Chondrocyte (in vitro differentiated cells): ENCODE measurements at regions not wholly inside any gene's neighbourhood (a gene's known extent, or its start where the extent isn't known, plus 50 kb on each side); places are given as distances from the start of the nearest gene placed in this dataset.

Source experiments
- DNase-seq: peaks from one replicate; pipeline ENCODE4 v3.0.0; 2021; ENCODE audit warnings: mixed read lengths, low spot score
- H3K27ac Mint-ChIP-seq: one replicate; pipeline ENCODE4 v1.8.0; 2021; ENCODE audit warnings: mild to moderate bottlenecking, moderate library complexity, mixed read lengths; ENCODE audit not compliant: unreplicated experiment
- H3K27me3 Mint-ChIP-seq: 2 replicates; pipeline ENCODE4 v1.8.0; 2021; ENCODE audit warnings: low read depth, mixed read lengths
- H3K36me3 Mint-ChIP-seq: 2 replicates; pipeline ENCODE4 v1.8.0; 2021; ENCODE audit warnings: low read depth, mixed read lengths
- H3K4me1 Mint-ChIP-seq: 2 replicates; pipeline ENCODE4 v1.8.0; 2021; ENCODE audit warnings: low read depth, mild to moderate bottlenecking, mixed read lengths
- H3K4me3 Mint-ChIP-seq: one replicate; pipeline ENCODE4 v1.8.0; 2021; ENCODE audit warnings: mild to moderate bottlenecking, moderate library complexity, mixed read lengths; ENCODE audit not compliant: unreplicated experiment
- H3K9me3 Mint-ChIP-seq: 2 replicates; pipeline ENCODE4 v1.8.0; 2021; ENCODE audit warnings: low read depth, mixed read lengths
- TF ChIP-seq, protein P1 (sequence below): fragments of 200-600 bp; sonication (generic); IDR thresholded peaks from 2 replicates; pipeline ENCODE4 v1.5.0; 2021; ENCODE audit warnings: antibody characterized with exemption, mild to moderate bottlenecking, moderate library complexity

DNA sequence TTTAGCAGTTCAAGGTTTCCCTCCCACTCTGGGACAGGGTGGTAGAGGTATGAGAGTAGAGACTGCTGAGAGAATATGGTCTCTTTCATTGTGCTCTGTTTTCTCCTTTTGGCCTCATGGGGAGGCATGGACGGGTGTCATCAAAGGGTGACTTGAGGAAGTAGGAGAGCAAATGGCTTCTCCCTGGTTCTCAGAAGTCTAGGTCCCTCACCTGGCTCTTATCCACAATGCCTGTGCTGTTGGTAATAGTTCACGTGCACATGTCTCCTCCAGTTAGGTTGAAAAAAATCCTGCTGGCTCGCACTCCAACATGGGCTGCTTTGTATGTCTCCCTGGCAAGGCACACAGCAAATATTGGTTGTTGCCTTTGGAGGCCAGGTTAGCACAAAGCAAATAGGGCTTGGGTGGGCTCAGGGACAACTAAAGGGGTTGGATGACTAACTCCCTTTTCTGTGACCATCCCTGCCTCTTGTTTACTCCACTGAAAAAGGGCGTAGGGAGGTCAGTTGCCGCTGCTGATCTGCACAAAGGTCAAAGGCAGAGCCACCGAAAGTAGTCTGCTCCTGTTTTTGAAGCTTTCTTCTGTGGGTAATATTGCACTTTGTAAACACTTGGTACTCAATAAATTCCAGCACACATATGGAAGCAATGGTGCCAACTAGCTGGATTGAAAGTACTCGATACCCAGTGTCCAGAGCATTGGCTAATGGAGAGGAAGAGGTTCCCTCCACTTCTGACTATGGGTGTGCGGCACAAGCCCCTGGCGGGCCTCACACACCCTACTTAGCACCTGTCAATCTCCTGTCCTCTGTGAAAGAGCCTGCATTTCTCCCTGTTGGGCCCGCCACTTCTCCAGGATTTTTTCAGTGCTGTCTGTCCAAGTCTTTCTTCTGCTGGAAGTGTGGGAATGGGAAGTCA is 121.8 kb downstream of the SLC38A6 start:
- no peak for DNase-seq
- H3K27ac Mint-ChIP-seq, result peak overlapping the region; percentile 99
- no peaks in the 10 kb centered on the region for H3K27me3 Mint-ChIP-seq
- TF ChIP-seq, protein P1, sequence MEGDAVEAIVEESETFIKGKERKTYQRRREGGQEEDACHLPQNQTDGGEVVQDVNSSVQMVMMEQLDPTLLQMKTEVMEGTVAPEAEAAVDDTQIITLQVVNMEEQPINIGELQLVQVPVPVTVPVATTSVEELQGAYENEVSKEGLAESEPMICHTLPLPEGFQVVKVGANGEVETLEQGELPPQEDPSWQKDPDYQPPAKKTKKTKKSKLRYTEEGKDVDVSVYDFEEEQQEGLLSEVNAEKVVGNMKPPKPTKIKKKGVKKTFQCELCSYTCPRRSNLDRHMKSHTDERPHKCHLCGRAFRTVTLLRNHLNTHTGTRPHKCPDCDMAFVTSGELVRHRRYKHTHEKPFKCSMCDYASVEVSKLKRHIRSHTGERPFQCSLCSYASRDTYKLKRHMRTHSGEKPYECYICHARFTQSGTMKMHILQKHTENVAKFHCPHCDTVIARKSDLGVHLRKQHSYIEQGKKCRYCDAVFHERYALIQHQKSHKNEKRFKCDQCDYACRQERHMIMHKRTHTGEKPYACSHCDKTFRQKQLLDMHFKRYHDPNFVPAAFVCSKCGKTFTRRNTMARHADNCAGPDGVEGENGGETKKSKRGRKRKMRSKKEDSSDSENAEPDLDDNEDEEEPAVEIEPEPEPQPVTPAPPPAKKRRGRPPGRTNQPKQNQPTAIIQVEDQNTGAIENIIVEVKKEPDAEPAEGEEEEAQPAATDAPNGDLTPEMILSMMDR, result no peak
- H3K4me3 Mint-ChIP-seq, result peak overlapping the region; percentile 54
- H3K4me1 Mint-ChIP-seq, result peaks cover 65% of the 10 kb centered on the region
- H3K9me3 Mint-ChIP-seq, result no peaks in the 10 kb centered on the region
- no peaks in the 10 kb centered on the region for H3K36me3 Mint-ChIP-seq
